ENCODE measurements at regions not wholly inside any gene's neighbourhood (a gene's known extent, or its start where the extent isn't known, plus 50 kb on each side); places are given as distances from the start of the nearest gene placed in this dataset.

- Histone ChIP-seq H3K9me3 (replicated peaks; ENCODE audit: control insufficient read depth, insufficient read depth, low read depth, low read length) (no peaks in the 10 kb centered on the region), H2AFZ (ENCODE audit: low read depth, low read length) (no peak overlapping the region), H3K9ac (ENCODE audit: insufficient read depth in 1 of 2, low read depth in 2 of 2, low read length in 2 of 2) (no peak overlapping the region), H3K4me1 (replicated peaks in 1 of 2; ENCODE audit: control insufficient read depth in 2 of 2, insufficient read depth in 2 of 2, low read length in 2 of 2) (no peaks in the 10 kb centered on the region), H3K9me1 (ENCODE audit: control insufficient read depth, insufficient read depth, low read length) (no peaks in the 10 kb centered on the region), H4K20me1 (replicated peaks; ENCODE audit: control insufficient read depth, insufficient read depth, low read length) (no peaks in the 10 kb centered on the region), H3K4me2 (ENCODE audit: insufficient read depth, low read length) (no peak overlapping the region), H3K27me3 (ENCODE audit: control insufficient read depth in 2 of 2, insufficient read depth in 2 of 2, low read length in 2 of 2) (no peaks in the 10 kb centered on the region), H3K79me2 (ENCODE audit: control insufficient read depth, insufficient read depth, low read length) (no peaks in the 10 kb centered on the region), H3K27ac (ENCODE audit: extremely low read depth, low read depth, low read length) (no peak overlapping the region), H3K4me3 (no peak overlapping the region), H3K36me3 (ENCODE audit: control insufficient read depth, insufficient read depth, low read length) (no peaks in the 10 kb centered on the region)
- intact Hi-C loops (cut with micrococcal nuclease): no loop called here
- FAIRE-seq (no peak), ATAC-seq (no peak), DNase-seq (ENCODE audit: extremely low read depth in 1 of 4, low spot score in 3 of 4) (no peak)
- WGBS (ENCODE audit: insufficient coverage, low coverage, missing lambda C conversion rate): 0% methylated on average over 3 of the region's 3 CpGs
- TF ChIP-seq ZNF740 (CRISPR knock-in tag; IDR thresholded peaks at IDR 0.05) (no peak), ZNF740 (tag; IDR thresholded peaks at IDR 0.05) (no peak), TBP (optimal IDR thresholded peaks at IDR 0.05; ENCODE audit: low read depth, low read length) (no peak), RBM25 (IDR thresholded peaks at IDR 0.05; ENCODE audit: low read depth, low read length, severe bottlenecking) (no peak), HDGF (IDR thresholded peaks at IDR 0.05) (no peak), SRSF7 (optimal IDR thresholded peaks at IDR 0.05; ENCODE audit: low read depth, low read length) (no peak), IRF9 (tag; IDR thresholded peaks at IDR 0.05) (no peak), NR2C1 (IDR thresholded peaks at IDR 0.05) (no peak), NR2C1 (tag; IDR thresholded peaks at IDR 0.05) (no peak), BCL6 (CRISPR knock-in tag; IDR thresholded peaks at IDR 0.05) (no peak), PHF8 (IDR thresholded peaks at IDR 0.05; ENCODE audit: borderline replicate concordance, low read length) (no peak), FOSL1 (tag; conservative IDR thresholded peaks at IDR 0.05) (no peak), DPF2 (IDR thresholded peaks at IDR 0.05) (no peak)
- TF ChIP-seq, protein P1, sequence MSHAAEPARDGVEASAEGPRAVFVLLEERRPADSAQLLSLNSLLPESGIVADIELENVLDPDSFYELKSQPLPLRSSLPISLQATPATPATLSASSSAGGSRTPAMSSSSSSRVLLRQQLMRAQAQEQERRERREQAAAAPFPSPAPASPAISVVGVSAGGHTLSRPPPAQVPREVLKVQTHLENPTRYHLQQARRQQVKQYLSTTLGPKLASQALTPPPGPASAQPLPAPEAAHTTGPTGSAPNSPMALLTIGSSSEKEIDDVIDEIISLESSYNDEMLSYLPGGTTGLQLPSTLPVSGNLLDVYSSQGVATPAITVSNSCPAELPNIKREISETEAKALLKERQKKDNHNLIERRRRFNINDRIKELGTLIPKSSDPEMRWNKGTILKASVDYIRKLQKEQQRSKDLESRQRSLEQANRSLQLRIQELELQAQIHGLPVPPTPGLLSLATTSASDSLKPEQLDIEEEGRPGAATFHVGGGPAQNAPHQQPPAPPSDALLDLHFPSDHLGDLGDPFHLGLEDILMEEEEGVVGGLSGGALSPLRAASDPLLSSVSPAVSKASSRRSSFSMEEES (CRISPR knock-in tag; IDR thresholded peaks at IDR 0.05): no peak
- ChIA-PET POLR2A (interaction anchor here (1.4 kb wide), 1 partner anchor 10 kb away, joined by 3 read pairs; no protein-coding TSS in a partner anchor), CTCF (ENCODE audit: low intra/inter-chr PET ratio) (no interaction called here)
- BruUV-seq (replicated peaks): no TSS peak
- in situ Hi-C loops (cut with MboI): no loop called here
Observed at GRCh38 chrX:20463296-20464075, 196.8 kb upstream of the RPS6KA3 start.

Measured in K562 (cell line).